Neural cell (in vitro differentiated cells): ENCODE measurements at regions not wholly inside any gene's neighbourhood (a gene's known extent, or its start where the extent isn't known, plus 50 kb on each side); places are given as distances from the start of the nearest gene placed in this dataset.

Experiments
- EP300 ChIP-seq: fragments of 450-650 bp; conservative IDR thresholded peaks from 2 replicates; pipeline ENCODE4 v1.6.1; 2014; ENCODE audit warnings: antibody characterized with exemption, mild to moderate bottlenecking, moderate library complexity; ENCODE audit not compliant: poor library complexity, severe bottlenecking
- POLR2AphosphoS5 ChIP-seq: IDR thresholded peaks from 2 replicates; pipeline ENCODE4 v1.6.1; 2012
- RAD21 ChIP-seq: fragments of 450-650 bp; conservative IDR thresholded peaks from 2 replicates; pipeline ENCODE4 v1.6.1; 2014; ENCODE audit warnings: antibody characterized with exemption, mild to moderate bottlenecking, moderate library complexity
- TAF1 ChIP-seq: IDR thresholded peaks from 2 replicates; pipeline ENCODE4 v1.6.1; 2012; ENCODE audit warnings: low read depth
- TF ChIP-seq, protein P1 (sequence below): fragments of 450-650 bp; IDR thresholded peaks from 2 replicates; pipeline ENCODE4 v1.5.1; 2014; ENCODE audit warnings: antibody characterized with exemption, mild to moderate bottlenecking, moderate library complexity; ENCODE audit not compliant: poor library complexity, severe bottlenecking
- TF ChIP-seq, protein P2 (sequence below): IDR thresholded peaks from 2 replicates; pipeline ENCODE4 v1.6.1; 2012; ENCODE audit warnings: borderline replicate concordance

DNA sequence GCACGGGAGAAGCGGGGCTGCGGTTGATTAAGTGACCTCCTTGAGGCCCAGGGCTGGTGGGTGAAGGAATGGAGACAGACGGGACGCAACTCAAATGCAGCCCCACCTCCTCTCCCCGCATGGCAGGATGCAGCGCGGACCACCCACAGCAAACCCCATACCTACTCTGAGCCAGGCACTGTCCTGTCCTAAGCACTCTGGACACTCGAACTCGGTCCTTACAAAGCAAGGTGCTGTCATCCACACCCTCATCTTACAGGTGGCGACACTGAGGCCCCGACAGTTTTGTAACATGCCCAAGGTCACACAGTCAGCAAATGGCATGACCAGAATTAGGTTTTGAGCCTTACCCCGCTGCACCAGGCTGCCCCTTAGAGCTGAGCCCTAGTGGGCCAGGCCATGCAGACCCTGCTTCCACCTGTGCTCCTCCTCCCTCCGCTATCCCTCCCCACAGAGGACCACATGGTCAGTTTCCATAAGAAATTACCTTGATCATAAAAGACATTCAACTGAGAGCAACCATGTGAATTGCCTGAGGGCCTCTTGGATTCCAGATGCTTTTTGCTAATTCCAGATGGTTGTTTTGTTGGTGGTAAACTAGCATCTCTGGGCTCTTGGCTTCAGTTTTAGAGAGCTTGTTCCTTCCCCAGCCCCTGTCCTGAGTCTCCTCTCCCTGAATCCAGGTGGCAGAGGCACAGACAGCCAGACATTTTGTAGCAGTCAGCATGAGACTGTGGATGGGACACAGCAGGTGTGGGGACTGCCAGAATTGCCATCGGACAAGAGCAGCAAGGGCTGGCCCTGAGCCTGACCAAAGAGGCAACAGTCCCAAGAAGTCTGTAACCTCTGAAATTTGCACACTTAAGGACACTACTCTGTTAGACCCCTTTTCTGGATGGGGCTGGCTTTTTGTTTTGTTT lies 171.9 kb upstream of the PMEPA1 start:
- TF ChIP-seq, protein P1, sequence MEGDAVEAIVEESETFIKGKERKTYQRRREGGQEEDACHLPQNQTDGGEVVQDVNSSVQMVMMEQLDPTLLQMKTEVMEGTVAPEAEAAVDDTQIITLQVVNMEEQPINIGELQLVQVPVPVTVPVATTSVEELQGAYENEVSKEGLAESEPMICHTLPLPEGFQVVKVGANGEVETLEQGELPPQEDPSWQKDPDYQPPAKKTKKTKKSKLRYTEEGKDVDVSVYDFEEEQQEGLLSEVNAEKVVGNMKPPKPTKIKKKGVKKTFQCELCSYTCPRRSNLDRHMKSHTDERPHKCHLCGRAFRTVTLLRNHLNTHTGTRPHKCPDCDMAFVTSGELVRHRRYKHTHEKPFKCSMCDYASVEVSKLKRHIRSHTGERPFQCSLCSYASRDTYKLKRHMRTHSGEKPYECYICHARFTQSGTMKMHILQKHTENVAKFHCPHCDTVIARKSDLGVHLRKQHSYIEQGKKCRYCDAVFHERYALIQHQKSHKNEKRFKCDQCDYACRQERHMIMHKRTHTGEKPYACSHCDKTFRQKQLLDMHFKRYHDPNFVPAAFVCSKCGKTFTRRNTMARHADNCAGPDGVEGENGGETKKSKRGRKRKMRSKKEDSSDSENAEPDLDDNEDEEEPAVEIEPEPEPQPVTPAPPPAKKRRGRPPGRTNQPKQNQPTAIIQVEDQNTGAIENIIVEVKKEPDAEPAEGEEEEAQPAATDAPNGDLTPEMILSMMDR, result no peak
- TF ChIP-seq TAF1 (no peak), POLR2AphosphoS5 (no peak), EP300 (no peak), RAD21 (no peak)
- TF ChIP-seq, protein P2, sequence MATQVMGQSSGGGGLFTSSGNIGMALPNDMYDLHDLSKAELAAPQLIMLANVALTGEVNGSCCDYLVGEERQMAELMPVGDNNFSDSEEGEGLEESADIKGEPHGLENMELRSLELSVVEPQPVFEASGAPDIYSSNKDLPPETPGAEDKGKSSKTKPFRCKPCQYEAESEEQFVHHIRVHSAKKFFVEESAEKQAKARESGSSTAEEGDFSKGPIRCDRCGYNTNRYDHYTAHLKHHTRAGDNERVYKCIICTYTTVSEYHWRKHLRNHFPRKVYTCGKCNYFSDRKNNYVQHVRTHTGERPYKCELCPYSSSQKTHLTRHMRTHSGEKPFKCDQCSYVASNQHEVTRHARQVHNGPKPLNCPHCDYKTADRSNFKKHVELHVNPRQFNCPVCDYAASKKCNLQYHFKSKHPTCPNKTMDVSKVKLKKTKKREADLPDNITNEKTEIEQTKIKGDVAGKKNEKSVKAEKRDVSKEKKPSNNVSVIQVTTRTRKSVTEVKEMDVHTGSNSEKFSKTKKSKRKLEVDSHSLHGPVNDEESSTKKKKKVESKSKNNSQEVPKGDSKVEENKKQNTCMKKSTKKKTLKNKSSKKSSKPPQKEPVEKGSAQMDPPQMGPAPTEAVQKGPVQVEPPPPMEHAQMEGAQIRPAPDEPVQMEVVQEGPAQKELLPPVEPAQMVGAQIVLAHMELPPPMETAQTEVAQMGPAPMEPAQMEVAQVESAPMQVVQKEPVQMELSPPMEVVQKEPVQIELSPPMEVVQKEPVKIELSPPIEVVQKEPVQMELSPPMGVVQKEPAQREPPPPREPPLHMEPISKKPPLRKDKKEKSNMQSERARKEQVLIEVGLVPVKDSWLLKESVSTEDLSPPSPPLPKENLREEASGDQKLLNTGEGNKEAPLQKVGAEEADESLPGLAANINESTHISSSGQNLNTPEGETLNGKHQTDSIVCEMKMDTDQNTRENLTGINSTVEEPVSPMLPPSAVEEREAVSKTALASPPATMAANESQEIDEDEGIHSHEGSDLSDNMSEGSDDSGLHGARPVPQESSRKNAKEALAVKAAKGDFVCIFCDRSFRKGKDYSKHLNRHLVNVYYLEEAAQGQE, result no peak
